ENCODE measurements at regions not wholly inside any gene's neighbourhood (a gene's known extent, or its start where the extent isn't known, plus 50 kb on each side); places are given as distances from the start of the nearest gene placed in this dataset.

DNA sequence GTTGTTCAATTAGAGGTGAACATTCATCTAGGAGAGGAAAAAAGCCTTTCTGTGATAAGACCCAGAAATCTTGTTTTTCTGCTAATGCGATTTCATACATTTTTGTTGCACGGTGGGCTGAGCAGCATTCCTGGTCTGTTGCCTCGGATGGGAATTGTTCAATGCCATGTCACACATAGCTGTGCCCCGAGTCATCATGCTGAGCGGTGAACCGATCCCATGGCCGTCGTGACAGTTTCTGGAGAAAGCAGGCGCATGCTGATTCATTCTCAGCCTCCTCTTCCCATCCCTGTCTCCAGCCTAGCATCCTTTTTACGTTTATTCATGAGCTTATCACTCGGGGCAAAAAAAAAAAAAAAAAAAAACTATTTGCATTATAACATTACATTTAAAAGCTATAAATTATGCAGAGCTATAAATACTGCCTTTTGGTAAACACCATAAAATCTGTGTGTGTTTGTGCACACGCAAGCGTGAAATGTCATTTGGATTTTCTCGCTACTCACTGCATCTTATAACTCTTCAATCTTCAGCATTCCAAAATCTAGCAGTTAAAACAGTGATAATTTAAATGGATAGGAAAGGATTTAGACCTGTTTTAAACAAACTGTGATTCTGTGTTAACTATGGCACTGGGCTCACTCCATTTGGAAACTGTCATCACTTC lies 58.9 kb upstream of the IFNGR1 start:
- DNase-seq (ENCODE audit: low read depth in 1 of 2, low spot score in 1 of 2): no peak

DNA sequence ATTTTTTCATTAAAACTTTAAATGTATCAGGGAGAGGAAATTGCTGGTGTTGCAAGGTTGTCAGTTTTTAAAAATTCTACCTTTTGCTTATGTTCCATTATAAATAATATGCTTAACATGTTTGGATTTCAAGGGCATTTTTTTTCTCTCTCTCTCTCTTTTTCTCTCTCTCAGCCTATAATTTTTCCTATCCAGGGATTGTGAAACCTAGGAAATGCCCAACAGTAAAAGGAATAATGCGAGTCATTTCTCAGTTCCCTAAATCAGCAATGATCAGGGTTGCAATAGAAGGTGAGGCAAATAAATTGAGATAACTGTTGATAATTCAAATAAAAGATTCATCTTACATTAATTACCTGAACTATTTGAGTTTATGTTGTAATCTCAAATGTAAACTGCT lies 53.2 kb upstream of the IFNGR1 start:
- no peak for DNase-seq (ENCODE audit: low read depth in 1 of 2, low spot score in 1 of 2)

DNA sequence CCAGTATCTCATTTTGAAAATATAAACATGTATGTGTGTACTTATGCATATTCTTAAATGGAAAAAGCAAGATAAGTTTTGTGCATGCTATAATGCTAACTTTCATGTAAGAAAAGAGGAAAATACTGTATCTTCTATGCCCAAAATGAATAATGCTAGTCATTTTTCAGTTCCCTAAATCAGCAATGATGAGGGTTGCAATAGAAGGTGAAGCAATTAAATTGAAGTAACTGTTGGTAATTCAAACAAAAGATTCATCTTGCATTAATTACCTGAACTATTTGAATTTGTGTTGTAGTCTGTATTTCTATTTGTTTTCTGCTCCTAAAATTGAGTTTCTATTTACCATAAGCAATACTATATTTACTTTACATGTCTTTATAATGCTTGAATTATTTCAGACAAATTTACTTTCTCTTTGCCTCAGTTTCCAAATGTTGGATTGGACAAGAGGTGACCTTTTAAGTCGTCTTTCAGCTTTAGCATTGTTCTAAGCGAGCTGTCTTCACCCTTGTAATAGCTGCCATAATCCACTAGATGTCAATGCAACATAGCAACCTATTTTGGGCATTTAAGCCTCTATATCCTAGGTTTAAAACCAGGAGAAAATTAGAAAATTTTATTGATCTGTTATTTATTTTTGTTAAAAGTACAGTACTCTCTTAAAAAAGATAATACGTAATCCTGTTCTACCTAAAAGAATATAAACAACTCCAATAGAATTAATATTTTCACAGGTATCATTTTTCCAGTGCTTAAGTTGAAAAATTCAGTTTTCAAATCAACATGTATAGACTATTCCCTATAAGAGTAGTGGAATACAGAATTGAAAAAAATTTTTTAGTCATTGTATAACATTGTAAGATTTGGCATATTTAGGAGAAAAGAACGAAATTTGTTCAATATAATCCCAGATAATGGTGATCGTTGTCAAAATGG lies 52.3 kb upstream of the IFNGR1 start:
- DNase-seq (ENCODE audit: low read depth in 1 of 2, low spot score in 1 of 2): no peak

DNA sequence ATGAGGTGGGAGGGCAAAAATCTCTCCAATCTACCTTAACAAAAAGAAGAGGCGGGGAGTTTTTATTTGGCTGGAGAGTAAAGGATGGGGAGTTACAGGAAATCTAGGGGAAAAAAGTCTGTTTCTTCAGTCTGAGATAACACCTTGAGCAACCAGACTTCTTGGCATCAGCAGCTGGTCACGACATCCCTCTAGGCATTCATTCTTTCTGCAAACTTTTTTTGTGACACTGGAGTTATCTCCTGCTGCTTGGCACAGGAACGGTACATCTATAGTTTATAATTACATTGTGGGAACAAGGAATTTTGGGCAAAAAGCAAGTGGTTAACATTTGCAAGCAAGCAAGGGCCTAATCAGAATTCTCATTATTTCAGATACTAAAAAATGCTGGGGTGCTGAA lies 50.6 kb upstream of the IFNGR1 start:
- DNase-seq (ENCODE audit: low read depth in 1 of 2, low spot score in 1 of 2): no peak

DNA sequence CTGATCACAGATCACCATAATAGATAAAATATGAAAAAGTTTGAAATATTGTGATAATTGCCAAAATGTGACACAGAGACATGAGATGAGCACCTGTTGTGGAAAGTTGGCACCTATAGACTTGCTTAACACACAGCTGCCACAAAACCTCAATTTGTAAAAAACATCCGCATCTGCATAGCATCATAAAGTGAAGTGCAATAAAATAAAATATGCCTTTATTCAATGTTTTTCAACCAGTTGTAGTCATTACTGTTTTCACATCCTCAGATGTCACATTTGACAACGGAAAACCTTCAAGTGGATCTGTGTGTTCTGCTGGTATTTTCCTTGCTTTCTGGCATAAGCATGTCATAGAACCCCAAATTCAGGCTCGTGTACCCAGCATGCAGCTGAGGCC lies 50.2 kb upstream of the IFNGR1 start:
- no peak for DNase-seq (ENCODE audit: low read depth in 1 of 2, low spot score in 1 of 2)
